ENCODE measurements at regions not wholly inside any gene's neighbourhood (a gene's known extent, or its start where the extent isn't known, plus 50 kb on each side); places are given as distances from the start of the nearest gene placed in this dataset.

DNA sequence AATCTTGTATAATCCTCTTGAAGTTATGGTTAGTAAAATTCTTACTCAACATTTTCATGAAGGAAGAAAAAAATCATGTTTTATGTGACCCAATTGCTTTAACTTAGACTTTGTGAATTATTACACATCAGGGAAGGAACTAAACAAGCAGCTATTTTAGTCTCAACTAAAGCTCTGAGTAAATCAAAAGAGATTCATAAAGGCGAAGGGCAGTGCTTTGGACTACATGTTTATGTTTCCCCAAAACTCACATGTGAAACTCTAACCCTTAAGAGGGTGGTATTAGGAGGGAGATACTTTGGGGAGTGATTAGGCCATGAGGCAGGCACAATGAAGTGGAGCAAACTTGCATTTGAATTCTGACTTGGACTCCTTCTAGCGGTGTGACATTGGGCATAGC, 283.7 kb upstream of the POU3F3 start:
- no peak for TF ChIP-seq TCF12 (IDR thresholded peaks at IDR 0.05; ENCODE audit: low read depth)
- no peak for TF ChIP-seq CEBPB (IDR thresholded peaks at IDR 0.05)
- TF ChIP-seq NFIC (IDR thresholded peaks at IDR 0.05), result no peak
- no peak for TF ChIP-seq FOXM1 (IDR thresholded peaks at IDR 0.05; ENCODE audit: borderline replicate concordance, low read depth)
- no peak for TF ChIP-seq YY1 (IDR thresholded peaks at IDR 0.05; ENCODE audit: low read depth)

GRCh38 chr2:104572834-104573233, 281.1 kb upstream of the POU3F3 start:
- TF ChIP-seq, protein P1, sequence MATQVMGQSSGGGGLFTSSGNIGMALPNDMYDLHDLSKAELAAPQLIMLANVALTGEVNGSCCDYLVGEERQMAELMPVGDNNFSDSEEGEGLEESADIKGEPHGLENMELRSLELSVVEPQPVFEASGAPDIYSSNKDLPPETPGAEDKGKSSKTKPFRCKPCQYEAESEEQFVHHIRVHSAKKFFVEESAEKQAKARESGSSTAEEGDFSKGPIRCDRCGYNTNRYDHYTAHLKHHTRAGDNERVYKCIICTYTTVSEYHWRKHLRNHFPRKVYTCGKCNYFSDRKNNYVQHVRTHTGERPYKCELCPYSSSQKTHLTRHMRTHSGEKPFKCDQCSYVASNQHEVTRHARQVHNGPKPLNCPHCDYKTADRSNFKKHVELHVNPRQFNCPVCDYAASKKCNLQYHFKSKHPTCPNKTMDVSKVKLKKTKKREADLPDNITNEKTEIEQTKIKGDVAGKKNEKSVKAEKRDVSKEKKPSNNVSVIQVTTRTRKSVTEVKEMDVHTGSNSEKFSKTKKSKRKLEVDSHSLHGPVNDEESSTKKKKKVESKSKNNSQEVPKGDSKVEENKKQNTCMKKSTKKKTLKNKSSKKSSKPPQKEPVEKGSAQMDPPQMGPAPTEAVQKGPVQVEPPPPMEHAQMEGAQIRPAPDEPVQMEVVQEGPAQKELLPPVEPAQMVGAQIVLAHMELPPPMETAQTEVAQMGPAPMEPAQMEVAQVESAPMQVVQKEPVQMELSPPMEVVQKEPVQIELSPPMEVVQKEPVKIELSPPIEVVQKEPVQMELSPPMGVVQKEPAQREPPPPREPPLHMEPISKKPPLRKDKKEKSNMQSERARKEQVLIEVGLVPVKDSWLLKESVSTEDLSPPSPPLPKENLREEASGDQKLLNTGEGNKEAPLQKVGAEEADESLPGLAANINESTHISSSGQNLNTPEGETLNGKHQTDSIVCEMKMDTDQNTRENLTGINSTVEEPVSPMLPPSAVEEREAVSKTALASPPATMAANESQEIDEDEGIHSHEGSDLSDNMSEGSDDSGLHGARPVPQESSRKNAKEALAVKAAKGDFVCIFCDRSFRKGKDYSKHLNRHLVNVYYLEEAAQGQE (IDR thresholded peaks at IDR 0.05; ENCODE audit: low read depth), result no peak
- TF ChIP-seq EP300 (IDR thresholded peaks at IDR 0.05; ENCODE audit: borderline replicate concordance) (no peak), CREB1 (IDR thresholded peaks at IDR 0.05; ENCODE audit: low read depth) (no peak)
- TF ChIP-seq, protein P2, sequence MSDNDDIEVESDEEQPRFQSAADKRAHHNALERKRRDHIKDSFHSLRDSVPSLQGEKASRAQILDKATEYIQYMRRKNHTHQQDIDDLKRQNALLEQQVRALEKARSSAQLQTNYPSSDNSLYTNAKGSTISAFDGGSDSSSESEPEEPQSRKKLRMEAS (IDR thresholded peaks at IDR 0.05), result no peak

- TF ChIP-seq EGR1 (IDR thresholded peaks at IDR 0.05), result no peak
- TF ChIP-seq, protein P1 (IDR thresholded peaks at IDR 0.05; ENCODE audit: low read depth), result no peak
- no peak for TF ChIP-seq CREB1 (IDR thresholded peaks at IDR 0.05; ENCODE audit: low read depth)
- TF ChIP-seq ZBTB7A (IDR thresholded peaks at IDR 0.05; ENCODE audit: low read depth), result no peak
- no peak for TF ChIP-seq RAD21 (IDR thresholded peaks at IDR 0.05; ENCODE audit: low read depth)
- TF ChIP-seq, protein P2 (IDR thresholded peaks at IDR 0.05), result no peak
- TF ChIP-seq TAF1 (IDR thresholded peaks at IDR 0.05; ENCODE audit: low read depth), result no peak
- no peak for TF ChIP-seq NFIC (IDR thresholded peaks at IDR 0.05)
- TF ChIP-seq FOXM1 (IDR thresholded peaks at IDR 0.05; ENCODE audit: borderline replicate concordance, low read depth), result no peak
- TF ChIP-seq, protein P3, sequence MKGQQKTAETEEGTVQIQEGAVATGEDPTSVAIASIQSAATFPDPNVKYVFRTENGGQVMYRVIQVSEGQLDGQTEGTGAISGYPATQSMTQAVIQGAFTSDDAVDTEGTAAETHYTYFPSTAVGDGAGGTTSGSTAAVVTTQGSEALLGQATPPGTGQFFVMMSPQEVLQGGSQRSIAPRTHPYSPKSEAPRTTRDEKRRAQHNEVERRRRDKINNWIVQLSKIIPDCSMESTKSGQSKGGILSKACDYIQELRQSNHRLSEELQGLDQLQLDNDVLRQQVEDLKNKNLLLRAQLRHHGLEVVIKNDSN (IDR thresholded peaks at IDR 0.05), result no peak
- no peak for TF ChIP-seq TEAD4 (IDR thresholded peaks at IDR 0.05)
Observed at GRCh38 chr2:104574367-104574766, 279.5 kb upstream of the POU3F3 start.

DNA sequence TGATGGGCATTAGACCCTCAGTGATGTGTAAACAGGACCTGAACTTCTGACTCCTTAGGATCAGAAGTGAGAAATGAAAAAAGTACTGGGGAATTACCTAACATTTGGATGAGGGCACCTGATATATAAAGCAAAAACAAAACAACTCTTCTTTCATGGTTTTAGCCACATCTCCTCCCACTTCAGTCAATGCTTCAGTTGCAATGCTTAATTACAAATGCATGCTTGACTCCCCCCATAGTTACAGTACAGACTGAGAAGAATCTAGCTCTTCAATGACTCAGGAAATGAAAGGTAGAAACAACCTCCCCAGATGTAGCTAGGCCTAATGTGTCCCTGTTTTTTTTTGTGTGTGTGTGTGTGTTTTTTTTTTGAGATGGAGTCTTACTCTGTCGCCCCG, 276.8 kb upstream of the POU3F3 start:
- TF ChIP-seq, protein P1 (IDR thresholded peaks at IDR 0.05; ENCODE audit: low read depth), result no peak
- TF ChIP-seq CEBPB (IDR thresholded peaks at IDR 0.05) (no peak), NFIC (IDR thresholded peaks at IDR 0.05) (no peak), ZBTB7A (IDR thresholded peaks at IDR 0.05; ENCODE audit: low read depth) (no peak), RAD21 (IDR thresholded peaks at IDR 0.05; ENCODE audit: low read depth) (no peak), EGR1 (IDR thresholded peaks at IDR 0.05) (no peak), TAF1 (IDR thresholded peaks at IDR 0.05; ENCODE audit: low read depth) (no peak)
- TF ChIP-seq, protein P3 (IDR thresholded peaks at IDR 0.05), result no peak

DNA sequence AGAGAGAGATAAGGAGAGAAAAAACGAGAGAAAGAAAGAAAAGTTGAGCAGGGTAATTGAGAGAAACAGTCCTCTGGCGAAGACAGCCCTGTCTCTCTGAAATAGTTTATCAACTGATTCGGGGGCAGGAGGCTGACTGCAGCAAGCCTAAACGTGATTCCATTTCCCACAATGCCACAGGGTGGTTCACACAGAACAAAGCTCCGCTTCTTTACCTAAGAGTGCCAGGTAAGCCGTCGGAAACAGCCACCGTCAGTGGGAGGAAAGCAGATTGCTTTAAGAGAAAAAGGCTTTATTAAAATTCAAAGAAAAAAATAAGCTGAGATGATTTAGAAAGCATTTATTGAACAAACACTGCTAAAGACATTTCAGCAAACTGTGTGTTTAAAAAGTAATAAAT, 271.4 kb upstream of the POU3F3 start:
- TF ChIP-seq NFIC (IDR thresholded peaks at IDR 0.05) (no peak), FOXM1 (IDR thresholded peaks at IDR 0.05; ENCODE audit: borderline replicate concordance, low read depth) (no peak), EGR1 (IDR thresholded peaks at IDR 0.05) (no peak), YY1 (IDR thresholded peaks at IDR 0.05; ENCODE audit: low read depth) (no peak), CEBPB (IDR thresholded peaks at IDR 0.05) (no peak), EP300 (IDR thresholded peaks at IDR 0.05; ENCODE audit: borderline replicate concordance) (no peak), TEAD4 (IDR thresholded peaks at IDR 0.05) (no peak), CREB1 (IDR thresholded peaks at IDR 0.05; ENCODE audit: low read depth) (no peak)
- TF ChIP-seq, protein P2 (IDR thresholded peaks at IDR 0.05), result no peak
